HUES48 (cell line): ENCODE measurements at regions not wholly inside any gene's neighbourhood (a gene's known extent, or its start where the extent isn't known, plus 50 kb on each side); places are given as distances from the start of the nearest gene placed in this dataset.
"Not testable (repeated sequence)": the region's sequence is repeated elsewhere in the genome, so short reads cannot be mapped to it uniquely, and the experiment has no call there.

ENCODE experiments used
- H3K27ac ChIP-seq: one replicate; pipeline ENCODE4 v1.7.0; 2013; ENCODE audit warnings: low read depth, low read length, inconsistent platforms
- H3K27me3 ChIP-seq: 2 replicates; pipeline ENCODE4 v1.6.1; 2013; ENCODE audit warnings: mild to moderate bottlenecking, low read length; ENCODE audit not compliant: control insufficient read depth, insufficient read depth
- H3K36me3 ChIP-seq: 2 replicates; pipeline ENCODE4 v1.6.1; 2013; ENCODE audit warnings: low read length; ENCODE audit not compliant: control insufficient read depth, insufficient read depth
- H3K4me1 ChIP-seq: 2 replicates; pipeline ENCODE4 v1.6.1; 2013; ENCODE audit warnings: mild to moderate bottlenecking, low read length; ENCODE audit not compliant: control insufficient read depth, insufficient read depth
- H3K4me3 ChIP-seq: 2 replicates; pipeline ENCODE4 v1.5.1; 2013; ENCODE audit warnings: mild to moderate bottlenecking, low read depth, low read length
- H3K9ac ChIP-seq: 2 replicates; pipeline ENCODE4 v1.6.1; 2013; ENCODE audit warnings: mild to moderate bottlenecking, low read depth, low read length, moderate library complexity
- H3K9me3 ChIP-seq: 2 replicates; pipeline ENCODE4 v1.6.1; 2013; ENCODE audit warnings: low read length; ENCODE audit not compliant: control insufficient read depth, insufficient read depth

GRCh38 chr6:22770054-22770453, 200.7 kb downstream of the HDGFL1 start:
- H3K27ac ChIP-seq, result no peak overlapping the region
- H3K9me3 ChIP-seq, result no peaks in the 10 kb centered on the region
- no peaks in the 10 kb centered on the region for H3K36me3 ChIP-seq
- H3K4me3 ChIP-seq, result no peak overlapping the region
- H3K4me1 ChIP-seq, result no peaks in the 10 kb centered on the region
- H3K27me3 ChIP-seq, result no peaks in the 10 kb centered on the region
- H3K9ac ChIP-seq, result no peak overlapping the region

DNA sequence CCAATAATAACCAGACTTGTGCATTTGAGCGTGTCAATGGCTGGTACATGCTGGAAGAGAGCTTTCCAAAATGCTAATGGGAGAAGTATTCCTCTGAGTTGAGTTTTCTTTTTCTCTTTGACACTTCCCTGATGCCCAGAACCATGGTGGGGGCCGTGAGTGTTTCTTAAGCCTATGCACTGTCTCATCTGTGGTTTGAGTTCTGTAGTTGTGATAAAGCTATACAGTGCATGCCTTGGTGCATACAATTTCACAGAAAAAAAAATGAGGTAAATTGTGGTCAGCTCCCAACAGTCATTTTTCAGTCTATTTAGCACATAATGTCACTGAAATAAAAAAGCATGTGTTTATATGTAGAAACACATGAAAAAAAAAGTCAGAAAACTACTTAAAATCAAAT, 204.8 kb downstream of the HDGFL1 start:
- H3K4me3 ChIP-seq, result no peak overlapping the region
- H3K36me3 ChIP-seq, result no peaks in the 10 kb centered on the region
- H3K27me3 ChIP-seq, result no peaks in the 10 kb centered on the region
- H3K9me3 ChIP-seq, result peaks cover 22% of the 10 kb centered on the region
- no peak overlapping the region for H3K27ac ChIP-seq
- no peak overlapping the region for H3K9ac ChIP-seq
- H3K4me1 ChIP-seq, result no peaks in the 10 kb centered on the region

GRCh38 chr6:22778438-22778837, 209.1 kb downstream of the HDGFL1 start:
- not testable (repeated sequence) for H3K9ac ChIP-seq, H3K36me3 ChIP-seq, H3K27ac ChIP-seq, H3K4me3 ChIP-seq, H3K27me3 ChIP-seq, H3K4me1 ChIP-seq
- H3K9me3 ChIP-seq, result peaks cover 31% of the 10 kb centered on the region

- Histone ChIP-seq H3K9me3 (peaks cover 31% of the 10 kb centered on the region), H3K9ac (no peak overlapping the region), H3K36me3 (no peaks in the 10 kb centered on the region), H3K4me1 (no peaks in the 10 kb centered on the region), H3K27ac (no peak overlapping the region), H3K27me3 (no peaks in the 10 kb centered on the region), H3K4me3 (no peak overlapping the region)
Measured at GRCh38 chr6:22779062-22779461, 209.7 kb downstream of the HDGFL1 start.

- Histone ChIP-seq H3K27ac (no peak overlapping the region), H3K4me3 (no peak overlapping the region), H3K36me3 (no peaks in the 10 kb centered on the region), H3K9ac (no peak overlapping the region), H3K4me1 (peaks cover 11% of the 10 kb centered on the region), H3K27me3 (no peaks in the 10 kb centered on the region), H3K9me3 (peaks cover 11% of the 10 kb centered on the region)
Measured at GRCh38 chr6:22783931-22784330, 214.6 kb downstream of the HDGFL1 start.

DNA sequence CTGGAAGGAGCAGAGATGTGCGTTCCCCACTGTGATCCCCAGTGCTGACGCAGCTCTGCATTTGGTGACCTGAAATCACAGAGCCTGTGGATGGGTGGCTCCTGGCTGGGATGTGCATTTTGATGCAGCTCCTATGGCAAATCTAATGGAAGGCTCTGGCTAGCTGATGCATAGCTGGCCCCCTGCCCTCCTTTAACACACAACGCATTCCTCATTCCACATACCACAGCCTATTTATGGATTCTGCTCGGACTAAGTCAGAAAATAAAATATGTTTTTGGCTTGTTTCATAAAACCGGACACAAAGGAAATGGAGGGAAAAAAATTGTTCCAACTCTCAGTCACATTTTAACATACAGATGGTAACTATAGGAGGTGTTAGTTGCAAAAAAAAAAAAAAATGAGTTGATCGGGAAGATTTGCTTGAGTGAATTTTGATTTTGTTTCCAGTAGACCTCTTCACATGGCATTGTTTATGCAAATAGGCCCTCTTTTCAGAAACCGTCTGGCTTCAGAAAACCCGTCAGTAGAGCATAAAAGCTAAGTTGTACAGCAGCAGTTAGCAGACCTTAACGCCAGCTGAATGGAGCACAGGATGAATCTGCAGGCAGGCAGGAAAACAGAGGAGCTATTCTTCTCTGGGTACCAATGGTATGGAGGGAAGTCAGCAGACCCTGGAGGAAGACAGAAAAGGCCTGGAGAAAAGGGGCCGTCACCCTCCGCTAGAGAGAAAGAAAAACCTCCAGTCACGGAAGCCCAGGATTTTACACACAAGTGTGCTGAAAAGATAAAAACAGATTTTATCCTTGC, 215.4 kb downstream of the HDGFL1 start:
- H3K4me3 ChIP-seq, result no peak overlapping the region
- no peak overlapping the region for H3K27ac ChIP-seq
- H3K9me3 ChIP-seq, result peaks cover 3% of the 10 kb centered on the region; the same call in 1 of the 2 replicates
- H3K9ac ChIP-seq, result no peak overlapping the region
- H3K27me3 ChIP-seq, result no peaks in the 10 kb centered on the region
- no peaks in the 10 kb centered on the region for H3K36me3 ChIP-seq
- H3K4me1 ChIP-seq, result peaks cover 11% of the 10 kb centered on the region

- peaks cover 11% of the 10 kb centered on the region for H3K4me1 ChIP-seq
- H3K9me3 ChIP-seq, result no peaks in the 10 kb centered on the region
- no peaks in the 10 kb centered on the region for H3K36me3 ChIP-seq
- H3K27ac ChIP-seq, result no peak overlapping the region
- H3K4me3 ChIP-seq, result no peak overlapping the region
- no peak overlapping the region for H3K9ac ChIP-seq
- no peaks in the 10 kb centered on the region for H3K27me3 ChIP-seq
Measured at GRCh38 chr6:22788038-22788437, 218.7 kb downstream of the HDGFL1 start.

- no peak overlapping the region for H3K9ac ChIP-seq
- no peak overlapping the region for H3K27ac ChIP-seq
- no peaks in the 10 kb centered on the region for H3K9me3 ChIP-seq
- no peak overlapping the region for H3K4me3 ChIP-seq
- no peaks in the 10 kb centered on the region for H3K36me3 ChIP-seq
- no peaks in the 10 kb centered on the region for H3K27me3 ChIP-seq
- H3K4me1 ChIP-seq, result peaks cover 10% of the 10 kb centered on the region
Measured at GRCh38 chr6:22789315-22789714, 219.9 kb downstream of the HDGFL1 start.

GRCh38 chr6:22794844-22795243, 225.5 kb downstream of the HDGFL1 start:
- no peak overlapping the region for H3K4me3 ChIP-seq
- no peaks in the 10 kb centered on the region for H3K27me3 ChIP-seq
- H3K27ac ChIP-seq, result no peak overlapping the region
- no peaks in the 10 kb centered on the region for H3K4me1 ChIP-seq
- no peak overlapping the region for H3K9ac ChIP-seq
- H3K9me3 ChIP-seq, result peaks cover 8% of the 10 kb centered on the region
- H3K36me3 ChIP-seq, result no peaks in the 10 kb centered on the region

DNA sequence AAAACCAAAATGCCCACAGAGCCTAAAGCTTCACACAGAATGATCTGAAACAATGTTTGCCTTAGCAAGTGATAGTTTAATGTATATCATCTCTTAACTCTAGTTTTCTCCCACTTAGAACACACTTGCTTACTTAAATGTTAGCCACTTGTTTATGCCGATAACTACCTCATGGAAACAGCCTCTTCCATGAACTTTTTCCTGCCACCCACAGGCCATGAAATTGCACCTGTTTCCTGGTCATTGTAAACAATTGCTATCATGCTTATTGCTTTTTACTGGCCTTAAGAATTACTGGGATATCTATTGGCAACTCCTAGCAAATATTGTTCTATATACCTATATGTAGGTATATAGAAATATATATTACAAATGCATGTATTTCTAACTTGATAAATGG, 231.1 kb downstream of the HDGFL1 start:
- Histone ChIP-seq H3K4me1 (no peaks in the 10 kb centered on the region), H3K4me3 (no peak overlapping the region), H3K36me3 (no peaks in the 10 kb centered on the region), H3K9me3 (peaks cover under 1% of the 10 kb centered on the region; the same call in 1 of the 2 replicates), H3K9ac (no peak overlapping the region), H3K27ac (no peak overlapping the region), H3K27me3 (no peaks in the 10 kb centered on the region)

- no peaks in the 10 kb centered on the region for H3K27me3 ChIP-seq
- no peak overlapping the region for H3K9ac ChIP-seq
- H3K4me3 ChIP-seq, result no peak overlapping the region
- no peaks in the 10 kb centered on the region for H3K4me1 ChIP-seq
- no peak overlapping the region for H3K27ac ChIP-seq
- no peaks in the 10 kb centered on the region for H3K9me3 ChIP-seq
- H3K36me3 ChIP-seq, result no peaks in the 10 kb centered on the region
Measured at GRCh38 chr6:22801831-22802230, 232.5 kb downstream of the HDGFL1 start.
